ENCODE measurements at regions not wholly inside any gene's neighbourhood (a gene's known extent, or its start where the extent isn't known, plus 50 kb on each side); places are given as distances from the start of the nearest gene placed in this dataset.

DNA sequence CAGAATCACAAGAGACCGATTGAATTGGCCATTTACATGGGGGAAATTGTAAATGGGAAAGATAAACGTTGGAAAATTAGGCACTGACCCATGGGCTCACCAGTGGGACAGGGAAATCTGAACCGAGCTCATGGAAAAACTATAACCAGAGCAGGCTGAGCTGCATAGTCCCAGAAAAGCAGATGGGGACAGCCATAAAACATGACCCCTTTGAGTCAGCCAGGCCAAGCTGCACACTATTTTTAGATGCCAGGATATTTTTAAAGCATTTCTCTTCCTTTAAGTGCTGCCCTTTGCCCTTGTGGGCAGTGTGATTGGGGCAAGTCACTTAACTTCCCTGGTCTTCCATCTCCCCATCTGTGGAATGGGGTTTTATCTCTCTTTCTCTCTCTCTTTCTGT lies 184.1 kb downstream of the FOXD2 start:
- no peak for TF ChIP-seq Cebpa-rat (IDR thresholded peaks at IDR 0.05)
- Histone ChIP-seq H3K36me3 (no peaks in the 10 kb centered on the region), H3K4me2 (no peak overlapping the region; a peak in 1 of 22 replicates), H3K9ac (no peak overlapping the region), H3K27me3 (no peaks in the 10 kb centered on the region), H3K27ac (no peak overlapping the region), H3K9me3 (replicated peaks in 1 of 11) (no peaks in the 10 kb centered on the region), H3K4me3 (no peak overlapping the region), H3K4me1 (peaks cover 0 to 12% (median 0%) of the 10 kb centered on the region in 10 experiments; a peak in 2 of 20 replicates), H4K20me1 (no peaks in the 10 kb centered on the region)

DNA sequence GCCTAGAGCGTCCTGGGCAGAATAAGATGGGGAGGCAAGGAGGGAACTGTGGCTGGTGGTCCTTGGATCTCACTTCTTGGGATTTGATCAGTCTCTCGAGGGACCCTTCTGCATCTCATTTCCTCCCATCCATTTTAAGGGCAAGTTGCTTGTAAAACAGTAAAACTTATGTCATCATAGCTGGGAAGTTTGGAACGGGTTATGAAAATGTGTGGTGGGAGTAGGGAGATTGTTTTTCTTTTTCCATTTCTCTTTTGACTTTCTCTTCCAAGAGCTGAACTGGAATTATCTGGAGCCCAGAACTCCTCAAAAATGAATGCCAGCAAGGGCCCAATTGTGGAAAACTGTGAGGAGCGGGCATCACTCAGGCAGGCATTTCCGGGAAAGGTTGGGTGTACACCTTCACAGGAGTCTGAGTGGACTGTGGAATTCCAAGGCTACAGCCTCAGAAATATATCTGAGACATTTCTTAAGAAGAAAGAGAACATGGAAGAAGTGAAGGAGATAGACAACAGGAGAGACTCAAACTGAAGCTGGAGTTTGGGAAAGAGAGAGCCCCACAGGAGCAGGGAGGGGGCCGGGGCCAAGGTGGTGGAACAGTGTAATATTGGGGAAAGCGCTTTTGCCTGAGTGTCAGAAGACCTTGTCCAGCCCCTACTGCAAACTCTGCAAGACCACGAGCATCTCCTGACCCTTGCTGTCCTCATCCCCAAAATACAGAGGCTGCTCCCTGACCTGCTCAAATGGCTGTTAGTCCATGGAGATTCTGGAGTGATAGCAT lies 185.1 kb downstream of the FOXD2 start:
- H4K20me1 ChIP-seq: no peaks in the 10 kb centered on the region
- H3K36me3 ChIP-seq: no peaks in the 10 kb centered on the region
- no peak overlapping the region for H3K27ac ChIP-seq
- H3K9ac ChIP-seq: no peak overlapping the region
- no peak for TF ChIP-seq Cebpa-rat (IDR thresholded peaks at IDR 0.05)
- peaks cover 0 to 12% (median 0%) of the 10 kb centered on the region in 10 experiments; a peak in 2 of 20 replicates for H3K4me1 ChIP-seq
- no peak overlapping the region for H3K4me2 ChIP-seq
- no peaks in the 10 kb centered on the region for H3K9me3 ChIP-seq (replicated peaks in 1 of 11)
- no peaks in the 10 kb centered on the region for H3K27me3 ChIP-seq
- H3K4me3 ChIP-seq: no peak overlapping the region

GRCh38 chr1:47623557-47623940 lies 185.7 kb downstream of the FOXD2 start:
- TF ChIP-seq Cebpa-rat (IDR thresholded peaks at IDR 0.05): no peak

GRCh38 chr1:47624531-47624930 lies 186.7 kb downstream of the FOXD2 start:
- Histone ChIP-seq H3K9me3 (replicated peaks in 1 of 11) (no peaks in the 10 kb centered on the region), H3K4me2 (0 out of 22 replicates have a peak overlapping the region, but pooled peaks of 1 of the 11 experiments have one; percentile 13)
- no peak for TF ChIP-seq Cebpa-rat (IDR thresholded peaks at IDR 0.05)

More at GRCh38 chr1:47623557-47623940, 185.7 kb downstream of the FOXD2 start:
- Histone ChIP-seq H3K9me3 (replicated peaks in 1 of 11) (no peaks in the 10 kb centered on the region), H3K27me3 (no peaks in the 10 kb centered on the region), H3K27ac (no peak overlapping the region), H4K20me1 (no peaks in the 10 kb centered on the region), H3K9ac (no peak overlapping the region), H3K4me3 (no peak overlapping the region), H3K36me3 (no peaks in the 10 kb centered on the region), H3K4me1 (peaks cover 0 to 12% (median 0%) of the 10 kb centered on the region in 10 experiments; a peak in 2 of 20 replicates), H3K4me2 (no peak overlapping the region)

GRCh38 chr1:47627016-47627415 lies 189.2 kb downstream of the FOXD2 start:
- TF ChIP-seq Cebpa-rat (IDR thresholded peaks at IDR 0.05): no peak
- Histone ChIP-seq H4K20me1 (no peaks in the 10 kb centered on the region), H3K27me3 (no peaks in the 10 kb centered on the region), H3K9me3 (replicated peaks in 1 of 11) (no peaks in the 10 kb centered on the region), H3K4me1 (peaks cover 0 to 35% (median 12%) of the 10 kb centered on the region in 10 experiments; a peak in 12 of 20 replicates), H3K27ac (no peak overlapping the region), H3K4me2 (no peak overlapping the region), H3K9ac (no peak overlapping the region), H3K4me3 (no peak overlapping the region), H3K36me3 (no peaks in the 10 kb centered on the region)

More at GRCh38 chr1:47624531-47624930, 186.7 kb downstream of the FOXD2 start:
- Histone ChIP-seq H3K36me3 (no peaks in the 10 kb centered on the region), H3K27me3 (no peaks in the 10 kb centered on the region), H3K4me1 (peaks cover 0 to 20% (median 2%) of the 10 kb centered on the region in 10 experiments; a peak in 7 of 20 replicates), H3K27ac (no peak overlapping the region), H3K9ac (no peak overlapping the region), H4K20me1 (no peaks in the 10 kb centered on the region), H3K4me3 (no peak overlapping the region)

DNA sequence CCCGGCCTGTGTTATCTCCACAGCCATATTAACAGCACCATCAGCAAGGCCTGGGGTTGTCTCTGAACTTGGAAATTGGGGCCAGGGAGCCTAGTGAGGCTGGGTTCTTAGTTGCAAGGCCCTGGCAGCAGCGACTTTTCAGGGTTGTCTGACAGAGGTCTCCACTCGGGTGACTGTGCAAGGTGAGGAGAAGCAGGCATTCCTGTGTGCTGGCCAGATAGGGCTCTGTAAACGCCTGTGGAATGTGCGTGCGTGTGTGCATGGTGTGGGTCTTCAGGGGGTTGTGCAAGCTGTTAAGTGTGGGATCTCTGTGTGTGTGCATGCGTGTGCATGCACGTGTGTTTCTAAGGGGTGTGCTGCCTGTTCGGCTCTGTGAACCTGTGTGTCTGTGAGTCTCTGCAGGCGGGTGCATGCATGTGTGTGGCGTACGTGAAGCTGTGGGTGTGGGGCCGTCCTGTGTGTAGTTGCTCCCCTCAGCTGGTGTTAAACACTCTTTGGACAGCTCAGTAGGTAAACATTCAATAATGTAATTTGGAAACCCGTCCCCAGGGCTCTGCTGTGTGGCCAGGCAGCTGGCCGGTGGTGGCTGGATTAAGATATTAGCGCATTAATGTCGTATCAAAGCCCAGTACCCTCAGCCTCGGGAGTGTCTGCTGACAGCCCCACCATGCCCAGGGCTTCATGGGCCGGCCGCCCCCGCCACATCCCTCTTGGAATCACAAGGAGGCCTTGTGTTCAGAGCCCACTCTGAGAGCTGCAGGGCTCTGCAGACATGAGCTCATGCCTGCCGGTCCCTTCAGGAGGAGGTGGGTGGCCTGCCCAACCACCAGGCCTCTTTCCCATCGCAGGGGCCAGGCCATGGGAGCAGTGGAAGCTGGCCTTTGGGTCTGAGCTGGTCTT lies 189.9 kb downstream of the FOXD2 start:
- Histone ChIP-seq H3K4me2 (no peak overlapping the region), H3K27me3 (no peaks in the 10 kb centered on the region), H3K9ac (no peak overlapping the region), H3K9me3 (replicated peaks in 1 of 11) (no peaks in the 10 kb centered on the region), H3K36me3 (no peaks in the 10 kb centered on the region), H4K20me1 (no peaks in the 10 kb centered on the region), H3K4me1 (peaks cover 0 to 42% (median 14%) of the 10 kb centered on the region in 10 experiments; a peak in 12 of 20 replicates), H3K4me3 (no peak overlapping the region), H3K27ac (no peak overlapping the region)
- no peak for TF ChIP-seq Cebpa-rat (IDR thresholded peaks at IDR 0.05)

- peaks cover 0 to 41% (median 14%) of the 10 kb centered on the region in 10 experiments; a peak in 12 of 20 replicates for H3K4me1 ChIP-seq
- H3K9ac ChIP-seq: no peak overlapping the region
- no peaks in the 10 kb centered on the region for H3K36me3 ChIP-seq
- no peak overlapping the region for H3K27ac ChIP-seq
- H3K9me3 ChIP-seq (replicated peaks in 1 of 11): no peaks in the 10 kb centered on the region
- H3K4me2 ChIP-seq: peak overlapping the region in 6 of 11 experiments; percentile 8 to 38 (median 22); a peak in 7 of 22 replicates
- no peak for TF ChIP-seq Cebpa-rat (IDR thresholded peaks at IDR 0.05)
- no peak overlapping the region for H3K4me3 ChIP-seq
- H3K27me3 ChIP-seq: no peaks in the 10 kb centered on the region
- no peaks in the 10 kb centered on the region for H4K20me1 ChIP-seq
Measured at GRCh38 chr1:47629201-47629600, 191.4 kb downstream of the FOXD2 start.

- H3K4me2 ChIP-seq: 0 out of 22 replicates have a peak overlapping the region, but pooled peaks of 1 of the 11 experiments have one; percentile 73
- no peak for TF ChIP-seq Cebpa-rat (IDR thresholded peaks at IDR 0.05)
- H4K20me1 ChIP-seq: no peaks in the 10 kb centered on the region
- H3K9ac ChIP-seq: no peak overlapping the region
- H3K36me3 ChIP-seq: no peaks in the 10 kb centered on the region
- no peaks in the 10 kb centered on the region for H3K9me3 ChIP-seq (replicated peaks in 1 of 11)
- no peaks in the 10 kb centered on the region for H3K27me3 ChIP-seq
- no peak overlapping the region for H3K27ac ChIP-seq
- peaks cover 0 to 37% (median 15%) of the 10 kb centered on the region in 10 experiments; a peak in 12 of 20 replicates for H3K4me1 ChIP-seq
- H3K4me3 ChIP-seq: no peak overlapping the region
Measured at GRCh38 chr1:47630346-47630745, 192.5 kb downstream of the FOXD2 start.

DNA sequence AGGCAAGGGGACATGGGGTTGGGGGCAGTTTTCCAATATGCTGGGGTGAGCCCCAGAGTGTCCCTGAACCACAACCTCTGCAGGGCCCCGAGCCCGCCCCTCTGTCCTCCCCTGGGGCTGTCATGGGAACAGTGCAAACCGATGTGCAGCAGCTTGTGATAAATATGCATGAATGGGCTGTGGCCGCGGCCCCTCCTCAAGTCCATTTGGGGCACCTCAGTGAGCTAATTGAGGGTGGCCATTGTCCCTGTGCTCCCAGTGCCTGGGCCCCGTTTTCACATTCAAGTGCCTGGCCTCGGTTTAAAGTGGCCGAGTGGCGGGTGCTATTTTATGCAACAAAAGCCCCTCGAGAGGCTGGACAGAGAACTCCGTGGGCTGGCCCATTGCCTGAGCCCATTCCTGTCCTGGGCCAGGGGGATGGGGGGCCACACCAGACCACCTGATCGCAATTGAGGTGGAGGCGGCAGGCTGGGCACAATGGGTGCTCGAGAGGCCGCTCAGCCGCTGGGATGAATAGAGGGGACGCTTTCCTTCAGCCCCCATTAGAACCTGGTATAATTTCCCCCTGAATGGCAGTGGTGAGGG lies 193.7 kb downstream of the FOXD2 start:
- Histone ChIP-seq H3K4me2 (peak overlapping the region in 9 of 11 experiments; percentile 8 to 73 (median 58); a peak in 16 of 22 replicates), H3K27me3 (no peaks in the 10 kb centered on the region), H3K9ac (no peak overlapping the region), H3K36me3 (no peaks in the 10 kb centered on the region), H3K4me1 (peaks cover 0 to 47% (median 20%) of the 10 kb centered on the region in 10 experiments; a peak in 12 of 20 replicates), H3K9me3 (replicated peaks in 1 of 11) (no peaks in the 10 kb centered on the region), H4K20me1 (no peaks in the 10 kb centered on the region), H3K27ac (no peak overlapping the region), H3K4me3 (no peak overlapping the region)
- no peak for TF ChIP-seq Cebpa-rat (IDR thresholded peaks at IDR 0.05)

Measured in BLaER1 treated with 17β-estradiol and CSF1 and Interleukin-3, amounts not matched to agents 10 nM and 100 nM (cell line).